Activated CD8-positive, alpha-beta memory T cell treated with anti-CD3 and anti-CD28 coated beads for 36 hours (primary cell): ENCODE measurements at regions not wholly inside any gene's neighbourhood (a gene's known extent, or its start where the extent isn't known, plus 50 kb on each side); places are given as distances from the start of the nearest gene placed in this dataset.
"Not testable (repeated sequence)": the region's sequence is repeated elsewhere in the genome, so short reads cannot be mapped to it uniquely, and the experiment has no call there.

Experiments
- CTCF ChIA-PET: fragments of 350-600 bp; sonication (Branson Sonifier 250); formaldehyde crosslinking; loops from one replicate; lab custom pipeline; 2021; ENCODE audit warnings: antibody characterized with exemption; lab: Charles Lee
- POLR2A ChIA-PET: fragments of 350-600 bp; sonication (Branson Sonifier 250); formaldehyde crosslinking; loops from one replicate; lab custom pipeline; 2021; ENCODE audit warnings: antibody characterized with exemption; lab: Charles Lee

DNA sequence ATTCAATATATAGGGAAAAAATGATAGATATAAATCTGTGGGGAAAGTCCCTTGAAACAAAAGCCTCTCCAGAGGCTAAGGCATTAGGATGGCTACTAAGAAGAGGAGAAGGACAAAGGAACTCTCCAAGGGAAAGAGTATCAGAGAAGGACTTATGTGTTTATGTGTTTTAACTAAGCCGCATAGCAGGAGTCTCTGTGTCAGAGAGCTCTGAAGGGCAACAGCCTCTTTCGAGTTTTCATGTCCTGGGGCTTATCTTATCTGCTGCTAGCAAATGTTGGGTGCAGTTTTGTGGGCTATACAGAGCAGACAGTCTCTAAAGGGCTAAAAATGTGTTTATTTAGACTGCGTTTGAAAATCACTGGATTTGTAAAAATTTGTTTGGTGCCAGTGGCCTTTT, 1145.6 kb upstream of the DIAPH2 start:
- CTCF ChIA-PET = no interaction called here

DNA sequence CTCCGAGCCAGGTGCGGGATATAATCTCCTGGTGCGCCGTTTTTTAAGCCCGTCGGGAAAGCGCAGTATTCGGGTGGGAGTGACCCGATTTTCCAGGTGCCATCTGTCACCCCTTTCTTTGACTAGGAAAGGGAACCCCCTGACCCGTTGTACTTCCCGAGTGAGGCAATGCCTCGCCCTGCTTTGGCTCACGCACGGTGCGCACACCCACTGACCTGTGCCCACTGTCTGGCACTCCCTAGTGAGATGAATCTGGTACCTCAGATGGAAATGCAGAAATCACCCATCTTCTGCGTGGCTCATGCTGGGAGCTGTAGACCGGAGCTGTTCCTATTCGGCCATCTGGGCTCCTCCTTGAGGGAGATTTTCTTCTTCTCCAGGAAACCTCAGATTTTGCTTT, 1135.1 kb upstream of the DIAPH2 start:
- CTCF ChIA-PET, POLR2A ChIA-PET: not testable (repeated sequence)

More for the DNA sequence above, 1145.6 kb upstream of the DIAPH2 start:
- POLR2A ChIA-PET = no interaction called here

DNA sequence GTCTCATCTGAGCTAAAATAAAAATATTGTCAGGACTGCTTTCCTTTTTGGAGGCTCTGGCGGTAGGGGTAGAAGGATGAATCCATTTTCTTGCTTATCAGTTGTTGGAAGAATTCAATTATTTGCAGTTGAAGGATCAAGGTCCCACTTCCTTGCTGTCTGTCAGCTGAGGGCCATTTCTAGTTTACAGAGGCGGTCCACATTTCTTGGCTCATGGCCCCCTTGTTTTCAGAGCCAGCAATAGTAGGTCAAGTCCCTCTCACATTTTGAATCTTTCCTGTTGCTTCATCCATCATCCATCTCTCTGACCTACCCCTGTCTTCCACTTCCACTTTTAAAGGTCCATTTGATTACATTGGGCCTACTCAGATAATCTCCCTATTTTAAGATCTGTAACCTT, 1099.3 kb upstream of the DIAPH2 start:
- POLR2A ChIA-PET = no interaction called here
- CTCF ChIA-PET = no interaction called here

DNA sequence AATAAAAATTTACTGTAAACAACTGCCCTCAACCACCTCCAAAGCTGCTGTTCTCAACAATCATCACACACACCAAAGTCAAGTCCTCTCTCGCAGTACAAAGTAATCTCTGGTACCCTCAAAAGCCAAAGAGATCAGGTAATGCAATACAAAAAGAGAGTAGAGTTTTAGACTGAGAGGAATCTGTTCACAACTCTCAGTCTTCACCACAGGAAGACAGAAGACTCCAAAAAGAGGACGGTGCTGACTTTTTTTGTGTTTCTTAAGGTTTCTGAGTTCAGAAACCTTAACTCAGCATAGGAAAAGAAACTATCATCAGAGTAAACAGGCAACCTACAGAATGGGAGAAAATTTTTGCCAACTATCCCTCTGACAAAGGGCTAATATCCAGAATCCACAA, 1072.3 kb upstream of the DIAPH2 start:
- POLR2A ChIA-PET = no interaction called here
- CTCF ChIA-PET = no interaction called here

DNA sequence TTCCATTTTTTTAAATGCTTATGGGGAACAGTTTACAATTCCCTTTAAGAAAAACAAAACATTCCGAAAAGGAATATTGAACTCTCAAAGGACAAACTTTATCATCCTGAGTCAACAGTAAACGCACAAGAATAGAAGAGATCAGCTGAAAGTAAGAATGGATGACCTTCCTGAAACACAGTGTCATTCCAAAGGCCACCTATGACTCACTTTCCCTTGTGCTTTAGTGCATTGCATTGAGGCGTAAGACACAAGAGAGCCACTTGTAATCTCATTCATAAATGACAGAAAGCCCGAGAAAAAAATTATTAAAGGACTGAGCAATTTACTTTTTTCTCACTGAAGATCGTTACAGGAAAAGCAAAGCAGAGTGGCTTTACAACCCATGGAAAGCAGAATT, 1062.4 kb upstream of the DIAPH2 start:
- POLR2A ChIA-PET = no interaction called here
- CTCF ChIA-PET = no interaction called here

DNA sequence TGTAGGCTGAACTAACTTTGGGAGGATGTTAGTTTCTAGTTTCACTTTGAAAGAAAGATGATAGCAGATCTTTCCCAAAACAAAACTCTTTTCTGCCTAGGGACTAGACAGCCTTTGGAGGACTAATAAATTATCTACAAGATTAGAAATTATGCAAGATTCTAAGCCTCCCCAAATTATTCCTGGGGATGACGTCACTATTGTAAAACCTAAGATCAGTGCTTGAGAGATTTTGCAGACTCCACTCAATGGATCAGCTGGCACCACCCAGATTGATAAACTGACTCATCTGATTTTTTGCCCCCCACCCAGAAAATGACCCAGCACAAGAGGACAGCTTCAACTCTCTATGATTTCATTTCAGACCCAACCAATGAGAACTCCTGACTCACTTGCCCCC, 1057.9 kb upstream of the DIAPH2 start:
- CTCF ChIA-PET = no interaction called here
- POLR2A ChIA-PET = no interaction called here

DNA sequence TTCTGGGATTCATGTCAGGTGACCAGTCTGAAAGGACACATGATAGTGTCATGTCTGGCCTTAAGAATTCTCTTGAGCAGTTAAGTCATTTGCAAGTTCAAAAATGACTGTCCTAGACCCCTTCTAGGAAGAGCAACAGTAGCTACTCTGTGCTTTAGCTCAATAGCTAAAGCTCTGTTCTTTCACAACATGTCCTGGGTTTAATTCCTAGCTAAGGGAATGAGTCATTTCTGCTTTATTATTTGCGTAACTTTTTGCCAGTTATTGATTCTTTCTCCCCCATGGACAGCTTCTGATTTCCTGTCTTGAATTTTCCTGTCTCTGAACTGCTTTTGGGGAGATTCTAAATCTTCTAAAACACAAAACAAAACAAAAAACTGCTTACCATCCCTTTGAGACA, 1055.8 kb upstream of the DIAPH2 start:
- POLR2A ChIA-PET = no interaction called here
- CTCF ChIA-PET = no interaction called here

DNA sequence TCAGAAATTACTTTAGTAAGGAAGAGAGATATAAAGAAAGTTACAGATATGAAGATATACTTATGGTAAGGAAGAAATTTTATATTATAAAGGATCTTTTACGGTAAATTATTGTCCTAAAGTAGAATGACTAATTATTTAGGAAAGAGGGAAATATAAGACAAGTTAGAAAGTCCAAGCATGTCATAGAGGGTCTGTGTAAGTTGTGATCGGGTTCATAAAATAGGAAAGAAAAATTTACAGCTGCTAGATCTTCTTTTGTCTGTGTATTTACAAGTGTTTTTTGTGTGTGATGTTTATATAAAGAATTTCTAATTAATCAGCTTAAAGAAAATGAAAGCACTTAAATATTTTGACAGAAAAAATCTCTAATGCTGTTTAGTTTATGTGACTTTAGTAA, 1054.9 kb upstream of the DIAPH2 start:
- CTCF ChIA-PET = no interaction called here
- POLR2A ChIA-PET = no interaction called here

DNA sequence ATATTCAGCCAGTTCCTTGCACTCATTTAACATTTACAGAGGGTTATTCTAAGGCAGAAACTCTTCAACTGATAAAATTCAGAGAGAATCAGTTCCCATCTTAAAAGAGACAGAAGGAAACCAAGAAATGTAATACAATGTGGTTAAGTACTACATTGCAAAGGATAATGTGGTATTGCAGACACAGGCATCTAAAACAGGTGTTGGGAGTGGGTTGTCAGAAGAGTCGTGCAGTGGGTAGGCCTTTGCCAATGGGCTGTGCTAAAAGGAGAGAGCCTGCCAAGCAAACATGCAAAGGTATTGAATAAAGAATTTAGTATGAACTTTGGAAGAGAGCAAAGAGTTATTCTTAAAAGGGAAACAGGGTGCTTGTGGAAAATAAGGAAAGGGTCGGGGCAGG, 1044.4 kb upstream of the DIAPH2 start:
- CTCF ChIA-PET = no interaction called here
- POLR2A ChIA-PET = no interaction called here

DNA sequence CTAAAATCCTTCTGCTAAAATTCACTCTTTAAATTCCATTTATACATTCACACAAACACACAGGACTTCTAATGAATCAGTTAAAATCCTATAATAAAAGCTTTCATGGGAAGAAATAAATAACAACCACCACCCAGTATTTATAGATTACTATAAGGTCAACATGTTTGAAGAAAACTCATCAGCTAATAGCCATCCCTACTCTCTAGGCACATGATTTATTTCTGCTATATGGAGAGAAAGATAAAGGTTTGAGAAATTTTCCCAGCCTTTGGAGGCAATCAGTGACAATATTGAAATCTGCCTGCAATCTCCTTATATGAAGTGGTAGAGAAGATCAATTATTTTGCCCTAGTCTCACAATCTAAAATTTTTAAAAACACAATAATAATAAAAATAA, 1038.9 kb upstream of the DIAPH2 start:
- CTCF ChIA-PET = no interaction called here
- POLR2A ChIA-PET = no interaction called here

DNA sequence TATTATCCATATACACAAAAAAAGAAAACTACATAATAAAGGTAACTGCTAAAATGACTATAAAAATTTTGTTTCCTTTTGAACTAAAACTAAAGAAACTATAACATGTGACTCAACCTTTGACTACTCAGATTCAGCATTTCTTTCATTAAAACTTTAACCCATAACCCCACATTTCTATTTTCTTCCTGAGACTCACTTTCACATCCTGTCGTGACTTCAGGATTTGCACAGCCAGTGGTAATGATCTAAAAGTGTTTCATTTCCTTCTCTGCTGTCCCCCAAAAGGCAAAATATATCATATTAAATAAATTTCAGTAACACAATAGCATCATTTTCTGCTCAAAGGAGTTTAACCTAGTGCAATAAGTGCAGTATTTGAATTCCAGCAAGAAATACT, 1022.4 kb upstream of the DIAPH2 start:
- CTCF ChIA-PET = no interaction called here

DNA sequence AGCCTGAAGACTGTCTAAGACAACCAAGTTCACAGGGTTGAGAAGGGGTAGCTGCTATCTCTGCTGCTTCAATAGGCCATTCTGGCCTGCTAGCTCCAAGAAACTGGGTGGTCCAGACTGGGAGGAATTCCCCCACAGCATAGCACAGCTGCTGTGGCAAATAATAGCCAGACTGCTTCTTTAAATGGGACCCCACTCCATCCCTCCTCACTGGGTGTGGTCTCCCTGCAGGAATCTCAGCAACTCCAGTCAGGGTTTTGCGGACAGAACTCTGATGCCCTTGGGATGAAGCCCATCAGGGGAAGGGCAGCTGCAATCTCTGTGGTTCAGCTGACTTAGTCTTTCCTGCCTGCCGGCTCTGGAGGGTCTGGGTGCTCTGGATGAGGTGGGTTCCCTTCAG, 1018.6 kb upstream of the DIAPH2 start:
- CTCF ChIA-PET = no interaction called here

More for the DNA sequence above, 1022.4 kb upstream of the DIAPH2 start:
- POLR2A ChIA-PET = no interaction called here

DNA sequence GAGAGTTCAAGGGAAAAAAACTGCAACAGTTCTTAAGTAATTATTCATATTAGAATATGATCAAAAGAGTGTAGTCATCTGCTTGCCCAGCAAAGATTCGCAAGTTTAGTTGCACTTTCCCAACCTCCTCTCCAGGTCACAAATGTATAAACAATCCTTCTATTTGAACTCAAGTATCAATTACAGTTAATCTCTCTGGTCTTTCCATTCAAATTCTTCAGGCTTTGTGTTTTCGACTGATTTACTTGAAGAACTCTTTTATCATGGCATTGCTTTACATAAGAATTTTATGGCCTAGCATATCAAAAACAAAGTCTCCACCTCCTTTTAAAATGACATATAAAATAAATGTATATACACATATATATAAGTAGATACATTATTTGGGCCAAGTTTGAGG, 1009.6 kb upstream of the DIAPH2 start:
- ChIA-PET CTCF (no interaction called here), POLR2A (no interaction called here)

More for the DNA sequence above, 1018.6 kb upstream of the DIAPH2 start:
- POLR2A ChIA-PET = no interaction called here

DNA sequence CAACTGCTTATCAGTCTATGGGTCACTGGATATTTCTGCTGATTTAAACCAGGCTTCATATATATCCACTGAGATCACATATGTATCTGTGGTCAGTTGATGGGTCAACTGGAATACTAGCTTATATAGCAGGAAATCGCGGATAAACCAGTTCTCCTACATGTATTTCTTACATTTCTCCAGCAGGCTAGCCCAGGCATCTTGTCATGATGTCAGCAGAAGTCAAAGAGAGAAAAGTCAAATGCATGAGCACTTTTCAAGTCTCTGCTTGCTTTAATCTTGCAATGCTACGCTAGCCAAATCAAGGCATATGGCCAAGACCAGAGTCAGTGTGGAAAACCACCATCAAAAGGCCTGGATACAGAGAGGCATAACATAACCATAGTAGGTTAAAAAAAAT, 1008.8 kb upstream of the DIAPH2 start:
- ChIA-PET POLR2A (no interaction called here), CTCF (no interaction called here)

DNA sequence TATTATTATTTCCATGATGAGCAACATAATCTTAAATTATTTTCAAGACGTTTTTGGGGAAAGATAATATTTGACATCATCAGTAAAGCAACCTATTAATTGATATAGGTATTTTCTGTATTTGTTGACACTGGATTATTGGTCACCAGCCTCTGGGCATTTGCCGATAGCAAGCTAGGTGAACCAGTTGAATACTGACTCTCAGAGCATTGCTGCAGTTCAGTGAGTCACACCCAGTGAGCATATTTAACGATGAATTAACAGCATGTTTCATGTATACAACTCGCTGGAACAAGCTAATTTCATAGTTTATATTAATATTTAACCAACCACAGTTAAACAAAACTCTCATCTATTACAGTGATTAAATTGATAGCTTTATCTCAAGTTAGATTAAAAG, 1006.0 kb upstream of the DIAPH2 start:
- CTCF ChIA-PET = no interaction called here
- POLR2A ChIA-PET = no interaction called here

DNA sequence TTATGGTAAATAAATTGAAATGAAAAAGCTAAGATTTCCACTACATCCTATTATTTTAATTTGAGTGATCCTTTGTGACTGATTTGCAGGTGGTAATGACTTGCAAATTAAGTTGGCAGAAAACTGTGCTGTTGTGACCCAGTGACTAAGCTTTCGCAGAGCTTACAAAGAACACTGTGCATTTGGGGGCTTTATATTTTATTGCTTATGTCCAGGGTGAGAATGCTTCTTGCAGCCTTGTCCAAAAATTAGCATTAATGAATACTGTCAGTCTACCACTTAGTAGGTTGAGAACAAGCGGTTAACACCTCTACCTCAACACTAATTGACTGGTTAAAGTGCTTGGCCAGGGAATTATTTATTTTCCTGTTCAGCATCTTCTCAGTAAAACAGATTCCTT, 991.3 kb upstream of the DIAPH2 start:
- CTCF ChIA-PET = no interaction called here
- POLR2A ChIA-PET = no interaction called here

DNA sequence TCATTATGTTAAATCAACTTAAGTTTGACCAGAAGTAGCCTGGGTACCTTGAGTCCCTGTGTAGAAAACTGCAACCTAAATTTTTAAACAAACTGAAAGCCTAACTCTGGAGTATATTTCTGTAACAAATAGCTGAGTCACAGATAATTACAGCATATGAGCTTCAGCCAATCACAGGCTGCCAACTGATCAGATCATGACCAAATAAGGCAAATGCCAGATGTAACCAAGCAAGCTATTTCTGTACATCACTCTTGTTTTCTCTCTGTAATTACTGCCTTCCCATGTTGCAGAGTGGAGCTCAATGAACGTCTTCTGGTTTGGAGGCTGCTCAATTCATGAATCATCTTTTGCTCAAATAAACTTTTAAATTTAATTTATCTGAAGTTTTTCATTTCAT, 980.9 kb upstream of the DIAPH2 start:
- POLR2A ChIA-PET = no interaction called here

DNA sequence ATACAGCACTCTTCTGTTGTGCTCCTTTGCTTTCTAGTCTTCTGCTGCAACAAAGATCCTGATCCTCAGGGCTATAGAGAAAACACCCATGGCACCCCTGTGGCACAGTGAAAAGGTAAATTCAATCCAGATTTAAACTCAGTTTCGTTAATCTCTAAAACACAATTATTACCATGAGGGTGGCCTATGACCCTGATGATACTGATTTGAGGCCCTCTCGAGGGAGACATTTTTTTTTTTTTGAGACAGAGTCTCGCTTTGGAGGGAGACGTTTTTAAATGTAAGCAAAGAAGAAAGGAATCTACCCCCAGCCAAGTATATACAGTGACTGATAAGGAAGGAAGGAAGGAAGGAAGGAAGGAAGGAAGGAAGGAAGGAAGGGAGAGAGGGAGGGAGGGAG, 967.8 kb upstream of the DIAPH2 start:
- ChIA-PET CTCF (no interaction called here), POLR2A (no interaction called here)

More for the DNA sequence above, 980.9 kb upstream of the DIAPH2 start:
- CTCF ChIA-PET = no interaction called here

DNA sequence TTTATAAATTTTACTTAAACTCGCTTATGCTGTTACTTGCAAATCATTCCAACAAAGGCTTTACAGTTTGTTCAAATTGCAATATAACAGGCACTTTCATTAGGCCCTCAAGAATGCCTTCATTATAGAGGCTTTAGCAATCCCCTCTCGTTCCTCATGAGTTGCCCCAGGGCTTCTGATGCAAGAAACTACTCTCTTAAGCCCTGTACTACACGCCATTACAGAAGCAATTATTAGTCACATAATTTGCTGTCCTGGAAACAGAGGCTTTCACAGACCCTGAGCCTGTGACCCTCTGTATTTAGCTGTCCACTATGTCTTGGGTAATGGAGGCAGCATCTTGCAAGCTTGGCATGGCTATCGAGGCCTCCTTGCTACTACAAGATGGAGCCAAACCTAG, 965.9 kb upstream of the DIAPH2 start:
- ChIA-PET POLR2A (no interaction called here), CTCF (interaction anchor here (0.6 kb wide), 1 partner anchor 390 kb away, joined by 3 read pairs; no protein-coding TSS in a partner anchor)

DNA sequence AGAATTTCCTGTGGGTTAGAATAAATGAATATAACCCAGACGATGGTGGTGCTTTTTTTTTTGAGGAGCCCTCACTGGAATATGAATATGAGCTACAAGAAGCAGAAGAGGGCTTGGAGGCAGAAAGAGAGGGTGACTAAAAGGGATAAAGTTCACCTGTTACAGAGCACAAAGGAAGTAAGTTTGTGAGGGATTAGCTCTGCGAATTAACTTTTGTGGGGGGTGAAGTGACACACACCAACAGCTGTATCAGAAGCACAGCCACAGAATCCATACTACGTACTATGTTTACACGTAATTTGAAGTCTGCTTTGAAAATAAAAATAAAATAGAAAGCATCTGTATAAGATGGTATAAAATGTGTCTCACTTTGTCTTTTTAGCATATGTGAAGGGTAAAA, 963.6 kb upstream of the DIAPH2 start:
- POLR2A ChIA-PET = no interaction called here
- CTCF ChIA-PET = no interaction called here

DNA sequence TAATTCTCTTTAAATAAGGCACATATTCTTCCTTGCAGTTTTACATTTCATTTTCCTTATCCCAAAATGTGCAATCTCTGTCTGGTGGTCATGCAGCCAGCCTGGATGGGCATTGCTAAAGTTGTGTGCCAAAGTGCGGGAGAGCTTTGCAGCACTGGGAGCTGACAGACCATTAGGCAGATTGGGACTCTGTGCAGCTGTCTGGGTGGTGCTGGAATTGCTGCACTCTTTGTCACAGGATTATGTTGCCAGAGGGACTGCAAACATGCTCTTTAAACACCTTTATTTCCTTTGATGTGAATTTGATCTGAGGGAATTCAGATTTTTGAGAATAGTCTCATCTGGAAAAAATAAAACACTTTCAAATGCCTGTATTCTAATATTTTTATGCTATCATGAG, 956.2 kb upstream of the DIAPH2 start:
- CTCF ChIA-PET = no interaction called here
- POLR2A ChIA-PET = no interaction called here

DNA sequence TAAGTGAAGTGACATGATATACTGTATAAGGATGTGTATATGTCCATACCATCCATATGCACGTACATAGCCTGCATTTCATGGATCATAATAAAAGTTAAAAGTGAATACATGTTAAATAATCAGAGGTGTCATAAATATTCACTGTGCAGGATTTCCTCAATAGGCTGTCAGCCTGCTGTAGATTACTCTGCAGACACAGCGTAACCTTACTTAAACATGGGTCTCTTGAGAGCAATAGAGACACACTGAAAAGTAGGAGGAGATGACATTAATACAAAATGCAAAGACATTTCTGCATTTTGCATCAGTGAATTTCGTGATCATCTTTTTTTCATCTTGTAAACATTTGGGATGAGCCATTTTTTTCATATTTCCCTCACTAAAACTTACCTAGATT, 955.2 kb upstream of the DIAPH2 start:
- POLR2A ChIA-PET = no interaction called here
- CTCF ChIA-PET = no interaction called here

DNA sequence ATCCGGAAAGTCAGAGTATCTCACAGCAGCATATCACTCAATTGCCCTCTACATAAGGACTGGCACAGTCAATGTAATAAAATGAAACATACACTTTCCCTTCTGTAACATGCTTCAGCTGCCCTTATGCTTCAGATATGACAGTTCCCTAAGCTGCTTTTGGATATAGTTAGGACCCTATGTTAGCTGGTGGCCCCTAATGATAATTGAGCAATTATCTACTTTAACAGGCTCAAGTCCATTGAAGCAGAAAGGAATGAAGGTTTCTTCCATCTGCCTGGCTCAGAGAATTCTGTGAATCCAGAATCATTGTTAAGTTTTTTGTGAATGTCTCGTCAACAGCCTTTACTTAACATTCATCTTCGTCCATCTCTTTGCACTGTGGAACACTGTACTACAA, 951.2 kb upstream of the DIAPH2 start:
- ChIA-PET CTCF (no interaction called here), POLR2A (no interaction called here)
